ENCODE measurements at regions not wholly inside any gene's neighbourhood (a gene's known extent, or its start where the extent isn't known, plus 50 kb on each side); places are given as distances from the start of the nearest gene placed in this dataset.

- TF ChIP-seq POLR2A (IDR thresholded peaks at IDR 0.05; ENCODE audit: low read depth, low read length): no peak
- no peak for TF ChIP-seq TAF1 (IDR thresholded peaks at IDR 0.05; ENCODE audit: low read depth, low read length)
- no peak for TF ChIP-seq POLR2AphosphoS5 (IDR thresholded peaks at IDR 0.05; ENCODE audit: low read depth, low read length)
- no peak for TF ChIP-seq POU2F2 (IDR thresholded peaks at IDR 0.05; ENCODE audit: low read depth, low read length)
- TF ChIP-seq SPI1 (IDR thresholded peaks at IDR 0.05; ENCODE audit: low read depth, low read length): no peak
- no peak for TF ChIP-seq PAX5 (IDR thresholded peaks at IDR 0.05; ENCODE audit: insufficient read depth, low read length, severe bottlenecking)
Observed at GRCh38 chr3:148034353-148034752, 625.2 kb downstream of the ZIC1 start.

Data from GM12891 (cell line).